IMR-90 (cell line): ENCODE measurements at regions not wholly inside any gene's neighbourhood (a gene's known extent, or its start where the extent isn't known, plus 50 kb on each side); places are given as distances from the start of the nearest gene placed in this dataset.
A peak's percentile ranks its signal among the peaks of the same experiment; 100 is the strongest.

ENCODE experiments used
- ATAC-seq: fragments of 200-7000 bp; cut with Tn5 transposase; 2 replicates; pipeline ENCODE4 v1.9.1; 2020; ENCODE audit warnings: low read depth, mild to moderate bottlenecking, moderate library complexity
- BruUV-seq: library from RNA; stranded (reverse); fragments of 400-500 nt; replicated peaks from 2 replicates; lab custom pipeline; 2021; lab: Mats Ljungman, UMichigan
- CTCF ChIA-PET: fragments of 300-600 bp; formaldehyde crosslinking; extraction: SDS; loops from one replicate; lab custom pipeline; 2021; ENCODE audit warnings: antibody characterized with exemption; lab: Yijun Ruan, JAX
- POLR2A ChIA-PET: fragments of 300-600 bp; sonication (Branson Sonifier 250); formaldehyde crosslinking; loops from one replicate; lab custom pipeline; 2022; ENCODE audit warnings: antibody characterized with exemption; ENCODE audit not compliant: unreplicated experiment; lab: Charles Lee
- DNase-seq: peaks from one replicate; pipeline ENCODE4 v3.0.0; 2013
- H2AFZ ChIP-seq: replicated peaks from 2 replicates; pipeline ENCODE3; 2013; ENCODE audit warnings: low read length, mild to moderate bottlenecking; ENCODE audit not compliant: poor library complexity
- H2AK5ac ChIP-seq: 2 replicates; pipeline ENCODE4 v1.6.1; 2013; ENCODE audit warnings: low read depth, low read length, inconsistent platforms
- H2AK9ac ChIP-seq: replicated peaks from 2 replicates; pipeline ENCODE3; 2013; ENCODE audit warnings: mild to moderate bottlenecking, low read depth, low read length, moderate library complexity; ENCODE audit not compliant: poor library complexity
- H2BK120ac ChIP-seq: 2 replicates; pipeline ENCODE4 v1.6.1; 2013; ENCODE audit warnings: low read depth, low read length, inconsistent platforms
- H2BK15ac ChIP-seq: 3 replicates; pipeline ENCODE4 v1.6.1; 2013; ENCODE audit warnings: low read depth, low read length, inconsistent platforms
- H2BK20ac ChIP-seq: 2 replicates; pipeline ENCODE4 v1.6.1; 2013; ENCODE audit warnings: low read depth, mild to moderate bottlenecking, inconsistent platforms, low read length, moderate library complexity
- H2BK5ac ChIP-seq: 2 replicates; pipeline ENCODE4 v1.6.1; 2013; ENCODE audit warnings: mild to moderate bottlenecking, low read depth, low read length, inconsistent platforms; ENCODE audit not compliant: poor library complexity, severe bottlenecking
- H3K14ac ChIP-seq: replicated peaks from 2 replicates; pipeline ENCODE4 v1.6.1; 2013; ENCODE audit warnings: low read depth, low read length, inconsistent platforms
- H3K18ac ChIP-seq: 2 replicates; pipeline ENCODE4 v1.6.1; 2013; ENCODE audit warnings: low read depth, low read length, control low read depth
- H3K23ac ChIP-seq: 2 replicates; pipeline ENCODE4 v1.6.1; 2013; ENCODE audit warnings: low read depth, low read length, inconsistent platforms
- H3K27ac ChIP-seq: 2 replicates; pipeline ENCODE4 v1.5.1; 2013; ENCODE audit warnings: mild to moderate bottlenecking, control low read depth, low read length; ENCODE audit not compliant: insufficient read depth
- H3K27me3 ChIP-seq: 2 replicates; pipeline ENCODE4 v1.6.1; 2013; ENCODE audit warnings: low read length; ENCODE audit not compliant: control insufficient read depth, insufficient read depth
- H3K36me3 ChIP-seq: 2 replicates; pipeline ENCODE4 v1.6.1; 2013; ENCODE audit warnings: low read length, mixed read lengths; ENCODE audit not compliant: control insufficient read depth, insufficient read depth
- H3K4ac ChIP-seq: 2 replicates; pipeline ENCODE4 v1.6.1; 2013; ENCODE audit warnings: low read depth, low read length, inconsistent platforms
- H3K4me1 ChIP-seq: 2 replicates; pipeline ENCODE4 v1.6.1; 2013; ENCODE audit warnings: low read length, mixed read lengths; ENCODE audit not compliant: control insufficient read depth, insufficient read depth
- H3K4me2 ChIP-seq: 2 replicates; pipeline ENCODE4 v1.6.1; 2013; ENCODE audit warnings: low read depth, mild to moderate bottlenecking, control low read depth, low read length, moderate library complexity
- H3K4me3 ChIP-seq: 2 replicates; pipeline ENCODE4 v1.5.1; 2013; ENCODE audit warnings: low read depth, mild to moderate bottlenecking, control low read depth, low read length, moderate library complexity; ENCODE audit not compliant: insufficient read depth
- H3K56ac ChIP-seq: 2 replicates; pipeline ENCODE4 v1.6.1; 2013; ENCODE audit warnings: low read length, inconsistent platforms; ENCODE audit not compliant: insufficient read depth; ENCODE audit errors: extremely low read depth
- H3K79me1 ChIP-seq, 2 experiments: 2 replicates each; pipeline ENCODE4 v1.6.1; 2013; ENCODE audit warnings: low read length in 2 of 2, inconsistent platforms in 1 of 2, low read depth in 1 of 2
- H3K9ac ChIP-seq: 2 replicates; pipeline ENCODE4 v1.6.1; 2013; ENCODE audit warnings: low read depth, low read length, control low read depth
- H3K9me1 ChIP-seq: 2 replicates; pipeline ENCODE4 v1.6.1; 2013; ENCODE audit warnings: low read length, inconsistent platforms; ENCODE audit not compliant: insufficient read depth
- H3K9me3 ChIP-seq: 2 replicates; pipeline ENCODE4 v1.6.1; 2013; ENCODE audit warnings: low read length; ENCODE audit not compliant: control insufficient read depth, insufficient read depth
- H4K20me1 ChIP-seq: 2 replicates; pipeline ENCODE4 v1.6.1; 2013; ENCODE audit warnings: low read length, inconsistent platforms; ENCODE audit not compliant: insufficient read depth
- H4K5ac ChIP-seq: 2 replicates; pipeline ENCODE4 v1.6.1; 2013; ENCODE audit warnings: mild to moderate bottlenecking, low read depth, low read length, control low read depth
- H4K8ac ChIP-seq, 2 experiments: 2 replicates each; pipeline ENCODE4 v1.6.1; 2013; ENCODE audit warnings: low read depth in 2 of 2, low read length in 2 of 2, control low read depth in 1 of 2, inconsistent platforms in 1 of 2
- H4K91ac ChIP-seq: 2 replicates; pipeline ENCODE4 v1.6.1; 2013; ENCODE audit warnings: low read depth, low read length, inconsistent platforms; ENCODE audit not compliant: insufficient read depth
- BHLHE40 ChIP-seq: fragments of 150-350 bp; IDR thresholded peaks from 2 replicates; pipeline ENCODE4 v1.6.1; 2016; ENCODE audit warnings: mild to moderate bottlenecking, low read depth, low read length
- CEBPB ChIP-seq: IDR thresholded peaks from 2 replicates; pipeline ENCODE4 v1.6.1; 2012; ENCODE audit warnings: low read depth, low read length, improper control_type of control experiment
- CHD1 ChIP-seq: IDR thresholded peaks from 2 replicates; pipeline ENCODE4 v1.6.1; 2012; ENCODE audit warnings: low read depth, low read length, improper control_type of control experiment
- CTCF ChIP-seq: conservative IDR thresholded peaks from 2 replicates; pipeline ENCODE4 v1.5.1; 2012; ENCODE audit warnings: mild to moderate bottlenecking, low read depth, low read length, improper control_type of control experiment
- ELK1 ChIP-seq: fragments of 150-350 bp; IDR thresholded peaks from 2 replicates; pipeline ENCODE4 v1.6.1; 2016; ENCODE audit warnings: low read depth, mild to moderate bottlenecking, low read length, moderate library complexity, borderline replicate concordance
- FOS ChIP-seq: fragments of 150-350 bp; IDR thresholded peaks from 2 replicates; pipeline ENCODE4 v1.6.1; 2016; ENCODE audit warnings: low read depth, low read length
- MAFK ChIP-seq: IDR thresholded peaks from 2 replicates; pipeline ENCODE4 v1.6.1; 2012; ENCODE audit warnings: low read depth, low read length, improper control_type of control experiment
- MAZ ChIP-seq: IDR thresholded peaks from 2 replicates; pipeline ENCODE4 v1.6.1; 2012; ENCODE audit warnings: low read depth, mild to moderate bottlenecking, low read length, improper control_type of control experiment, moderate library complexity, borderline replicate concordance
- MXI1 ChIP-seq: IDR thresholded peaks from 2 replicates; pipeline ENCODE4 v1.6.1; 2012; ENCODE audit warnings: low read depth, mild to moderate bottlenecking, low read length, moderate library complexity, borderline replicate concordance
- NFE2L2 ChIP-seq: fragments of 150-350 bp; IDR thresholded peaks from 2 replicates; pipeline ENCODE4 v1.6.1; 2016; ENCODE audit warnings: low read depth, mild to moderate bottlenecking, low read length
- POLR2A ChIP-seq: IDR thresholded peaks from 2 replicates; pipeline ENCODE4 v1.6.1; 2012; ENCODE audit warnings: mild to moderate bottlenecking, low read depth, low read length
- RAD21 ChIP-seq: IDR thresholded peaks from 2 replicates; pipeline ENCODE4 v1.6.1; 2012; ENCODE audit warnings: low read length, improper control_type of control experiment
- RCOR1 ChIP-seq: IDR thresholded peaks from 2 replicates; pipeline ENCODE4 v1.6.1; 2012; ENCODE audit warnings: mild to moderate bottlenecking, low read length, improper control_type of control experiment; ENCODE audit not compliant: insufficient replicate concordance
- USF2 ChIP-seq: fragments of 150-350 bp; IDR thresholded peaks from 2 replicates; pipeline ENCODE4 v1.6.1; 2017; ENCODE audit warnings: mild to moderate bottlenecking, antibody characterized with exemption, low read length, low read depth
- WGBS, 2 experiments: methylation state at CpG; one replicate each; pipeline versions ENCODE4 v1.1.5 to v1.1.7; 2013; ENCODE audit warnings: missing lambda C conversion rate in 2 of 2; ENCODE audit not compliant: insufficient read length in 1 of 2; ENCODE audit errors: extremely low coverage in 2 of 2; 5-methylcytosine and 5-hydroxymethylcytosine counted together
- dilution Hi-C: fragments of 300-500 bp; cut with HindIII; formaldehyde crosslinking; loops from one replicate; pipeline ENCODE4 v1.14.3; 2018; ENCODE audit warnings: low sequenced_read_pairs; ENCODE audit not compliant: unreplicated experiment
- in situ Hi-C: fragments of 300-500 bp; cut with MboI; formaldehyde crosslinking; loops from 3 replicates; pipeline ENCODE4 v1.14.3; 2019; ENCODE audit warnings: low sequenced_read_pairs, inconsistent platforms, mixed read lengths
- intact Hi-C: fragments of 100-400 bp; cut with micrococcal nuclease; formaldehyde crosslinking; loops from 2 replicates; pipeline ENCODE4 v1.10.0; 2022

- no TSS peak for BruUV-seq
- POLR2A ChIA-PET: no interaction called here
Measured at GRCh38 chr2:37812941-37813730, 112.0 kb upstream of the RMDN2 start.

More at GRCh38 chr2:37812941-37813730, 112.0 kb upstream of the RMDN2 start:
- DNase-seq: no peak
- in situ Hi-C loops (no loop called here), intact Hi-C loops (no loop called here), dilution Hi-C loops (no loop called here)
- Histone ChIP-seq H2AK9ac (peak overlapping the region; percentile 18), H3K9me1 (0 out of 2 replicates have a peak, but pooled peaks cover 2% of the 10 kb centered on the region), H3K27ac (no peak overlapping the region), H3K23ac (no peak overlapping the region), H3K4me3 (no peak overlapping the region), H3K4me2 (no peak overlapping the region), H3K14ac (no peak overlapping the region; the same call in 1 of the 2 replicates), H3K4ac (peak overlapping the region; percentile 11; the same call in 1 of the 2 replicates), H2BK15ac (peak overlapping the region; percentile 15; the same call in 1 of the 3 replicates), H3K36me3 (no peaks in the 10 kb centered on the region), H2AK5ac (peak overlapping the region; percentile 63), H3K9me3 (no peaks in the 10 kb centered on the region), H2BK120ac (peak overlapping the region; percentile 20; the same call in 1 of the 2 replicates), H3K79me1 (no peaks in the 10 kb centered on the region), H3K9ac (no peak overlapping the region), H3K27me3 (no peaks in the 10 kb centered on the region), H3K4me1 (peaks cover 8% of the 10 kb centered on the region), H2AFZ (no peak overlapping the region), H2BK20ac (peak overlapping the region; percentile 32), H3K56ac (no peak overlapping the region), H4K8ac (no peak overlapping the region), H3K18ac (peak overlapping the region; percentile 29; the same call in 1 of the 2 replicates), H4K91ac (peak overlapping the region; percentile 40; the same call in 1 of the 2 replicates), H4K5ac (no peak overlapping the region), H4K20me1 (no peaks in the 10 kb centered on the region), H2BK5ac (no peak overlapping the region)
- TF ChIP-seq MXI1 (no peak), MAFK (no peak), CTCF (no peak), RAD21 (no peak), BHLHE40 (no peak), POLR2A (no peak), CHD1 (no peak), ELK1 (no peak), RCOR1 (no peak), USF2 (no peak), MAZ (no peak), NFE2L2 (no peak), CEBPB (no peak), FOS (no peak)
- no peak for ATAC-seq
- CTCF ChIA-PET: no interaction called here
- WGBS, 2 experiments: 100% methylated on average over 1 of the region's 10 CpGs; no CpG with 5 or more reads in 1 of the 2 experiments
